ENCODE measurements at regions not wholly inside any gene's neighbourhood (a gene's known extent, or its start where the extent isn't known, plus 50 kb on each side); places are given as distances from the start of the nearest gene placed in this dataset.
A peak's percentile ranks its signal among the peaks of the same experiment; 100 is the strongest.
"Not testable (repeated sequence)": the region's sequence is repeated elsewhere in the genome, so short reads cannot be mapped to it uniquely, and the experiment has no call there.

DNA sequence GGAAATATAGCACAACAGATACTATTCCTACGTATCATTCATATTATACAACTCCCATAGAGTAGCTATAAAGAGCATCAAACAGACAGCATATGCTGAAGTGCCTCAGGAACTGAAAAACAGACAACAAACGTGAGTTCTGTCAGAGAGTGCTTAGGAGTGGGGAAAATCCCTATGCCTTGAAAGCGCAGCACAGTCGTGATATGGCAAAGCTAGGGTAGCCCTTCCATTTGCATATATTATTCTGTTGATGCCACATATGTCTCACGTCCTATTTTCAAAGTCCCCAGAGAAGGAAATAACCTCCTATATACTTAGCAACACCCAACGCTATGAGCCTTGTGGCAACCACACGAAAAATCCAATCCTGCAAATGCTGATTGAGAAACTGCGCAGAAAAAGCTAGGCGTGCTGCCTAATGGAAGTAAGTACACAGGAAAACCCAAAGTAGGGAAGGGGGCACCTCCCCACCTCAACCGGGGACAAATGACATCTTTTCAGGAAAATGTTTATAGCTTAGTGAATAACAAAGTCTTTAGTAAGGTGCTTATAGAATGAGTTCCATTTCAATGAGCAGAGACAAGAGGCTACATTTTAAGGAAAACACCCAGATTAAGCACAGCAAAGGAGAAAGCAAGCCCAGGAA, 105.1 kb downstream of the MED10 start:
- DNase-seq: no peak

DNA sequence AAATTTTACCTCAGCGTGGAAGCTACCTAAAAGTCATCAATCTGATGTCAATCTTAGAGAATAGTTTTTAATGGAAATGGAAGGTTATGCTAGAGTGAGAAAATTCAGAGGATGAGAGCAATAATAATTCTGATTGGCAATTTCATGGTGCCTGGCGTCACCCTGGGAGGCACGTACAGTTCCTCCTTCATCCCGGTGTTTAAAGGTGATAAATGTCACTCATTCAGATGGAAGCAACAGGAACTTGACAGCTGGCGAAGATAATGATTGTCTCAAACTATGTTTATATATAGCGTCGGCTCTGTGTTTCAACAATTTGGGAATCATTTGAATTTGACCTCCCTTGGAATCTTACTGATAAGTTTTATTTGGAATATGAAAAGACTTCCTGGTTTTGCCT, 108.4 kb downstream of the MED10 start:
- no peak for DNase-seq

DNA sequence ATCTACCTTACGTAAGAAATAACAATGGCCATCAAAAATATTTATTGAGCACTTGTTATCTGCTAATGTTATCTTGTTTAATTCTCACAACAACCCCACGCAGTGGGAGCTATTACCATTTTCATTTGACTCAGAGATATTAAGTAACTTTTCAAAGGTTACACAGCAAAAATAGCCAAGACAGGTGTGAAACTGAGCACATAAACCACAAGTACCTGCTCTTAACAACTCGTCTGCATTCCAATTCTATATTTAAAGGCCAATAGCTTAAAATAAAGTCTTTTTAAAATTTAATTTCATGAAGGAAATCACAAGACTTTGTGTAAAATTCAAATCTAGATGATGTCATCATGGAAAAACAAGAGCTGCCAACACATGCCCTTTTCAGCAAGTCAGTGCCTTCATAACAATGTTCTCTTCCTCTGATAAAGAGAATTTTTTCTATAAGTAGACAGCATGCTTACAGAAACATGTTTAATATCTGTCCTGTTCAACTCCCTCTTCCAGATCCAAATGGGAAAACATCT, 111.6 kb downstream of the MED10 start:
- no peak for DNase-seq

DNA sequence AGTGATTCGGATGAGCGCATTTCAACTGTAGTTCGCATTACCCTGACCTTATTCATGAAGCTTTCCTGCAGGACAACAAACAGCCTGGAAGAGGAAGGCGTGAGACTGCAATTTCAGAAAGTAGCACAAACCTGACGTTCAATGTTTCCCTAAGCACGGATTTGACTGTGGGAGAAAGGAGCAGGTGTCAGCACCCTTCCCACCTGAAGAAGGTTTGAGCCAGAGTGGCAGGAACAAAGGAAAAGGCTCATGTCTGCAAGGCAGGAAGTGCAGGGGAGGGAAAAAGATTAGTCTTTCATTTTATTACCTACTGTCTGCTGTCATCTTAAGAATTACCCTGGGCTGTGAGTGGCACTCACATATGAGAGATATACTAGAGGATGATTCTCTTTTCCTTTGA, 114.0 kb downstream of the MED10 start:
- DNase-seq: no peak

DNA sequence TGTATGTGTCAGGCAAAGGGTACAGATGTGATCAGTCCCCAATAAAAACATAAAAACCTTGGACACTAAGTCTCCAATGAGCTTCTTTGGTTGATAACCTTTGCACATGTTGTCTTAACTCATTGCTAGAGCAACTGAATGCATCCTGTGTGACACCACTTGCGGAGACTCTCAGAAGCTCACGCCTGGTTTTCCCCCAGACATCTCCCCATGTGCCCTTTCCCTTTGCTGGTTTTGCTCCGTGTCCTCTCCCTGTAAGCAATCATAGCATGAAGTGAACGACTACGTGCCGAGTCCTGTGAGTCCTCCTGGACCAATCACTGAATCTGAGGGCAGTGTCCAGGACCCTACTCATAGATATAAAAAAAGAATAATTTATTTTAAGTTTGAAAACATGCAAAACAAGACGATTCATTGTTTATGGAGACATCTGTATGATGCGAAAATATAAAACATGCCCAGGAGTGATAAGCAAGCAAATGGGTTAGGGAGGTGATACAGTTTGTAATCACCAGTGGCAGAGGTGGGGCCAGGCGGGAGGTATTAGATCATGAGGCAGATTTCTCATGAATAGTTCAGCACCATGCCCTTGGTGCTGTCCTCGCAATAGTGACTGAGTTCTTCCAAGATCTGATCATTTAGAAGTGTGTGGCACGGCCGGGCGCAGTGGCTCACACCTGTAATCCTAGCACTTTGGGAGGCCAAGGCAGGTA, 115.5 kb downstream of the MED10 start:
- DNase-seq: no peak

DNA sequence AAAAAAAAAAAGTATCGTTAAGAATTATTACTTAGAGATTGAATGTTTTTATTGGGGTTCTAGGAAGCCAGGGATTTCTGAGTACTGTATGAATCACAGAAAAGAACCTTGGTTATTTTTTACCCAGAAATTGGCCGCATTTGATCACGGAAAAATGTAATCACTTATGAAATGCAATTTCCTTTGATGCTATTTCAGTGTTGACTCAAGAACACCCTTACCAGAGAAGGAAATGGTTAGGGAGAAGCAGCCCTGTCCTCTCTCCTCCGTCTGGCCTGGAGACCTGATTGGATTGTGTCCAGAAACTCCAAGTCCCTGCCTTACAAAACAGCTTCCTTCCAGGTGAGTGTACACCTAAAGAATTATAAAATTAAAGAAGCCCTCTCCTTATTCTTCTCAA, 116.7 kb downstream of the MED10 start:
- DNase-seq: peak; percentile 7

DNA sequence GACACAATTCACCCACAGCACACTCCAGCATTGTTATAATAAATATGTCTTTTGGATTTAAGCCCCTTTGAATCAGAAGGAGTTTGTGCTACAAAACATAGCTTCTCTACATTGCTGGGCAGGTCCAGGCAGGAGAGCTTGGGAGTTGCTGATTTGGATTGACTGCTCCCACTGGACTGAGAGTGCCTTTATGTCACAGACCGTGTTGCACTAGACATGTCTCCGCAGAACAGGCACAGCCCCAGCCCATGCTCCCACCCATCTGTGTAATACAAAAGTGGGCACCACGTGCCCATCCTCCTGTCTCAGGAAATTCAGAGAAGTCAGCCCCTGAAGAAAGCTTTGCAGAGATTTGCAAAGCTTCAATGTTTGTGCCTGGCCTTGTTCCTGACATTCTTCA, 117.1 kb downstream of the MED10 start:
- DNase-seq: no peak

DNA sequence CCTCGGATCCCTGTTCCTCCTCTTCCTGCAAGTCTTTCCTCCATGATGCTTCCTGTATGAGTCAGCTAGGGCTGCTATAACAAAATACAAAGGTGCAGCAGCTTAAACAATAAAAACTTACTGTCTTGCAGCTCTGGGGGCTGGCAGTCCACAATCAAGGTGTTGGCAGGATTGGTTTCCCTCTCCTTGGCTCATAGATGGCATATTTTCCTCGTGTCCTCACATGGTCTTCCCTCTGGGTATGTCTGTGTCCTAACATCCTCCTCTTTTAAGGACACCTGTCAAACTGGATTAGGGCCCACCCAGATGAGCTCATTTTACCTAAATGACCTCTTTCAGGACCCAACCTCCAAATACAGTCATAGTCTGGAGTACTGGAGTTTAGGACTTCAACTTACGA, 117.5 kb downstream of the MED10 start:
- no peak for DNase-seq

DNA sequence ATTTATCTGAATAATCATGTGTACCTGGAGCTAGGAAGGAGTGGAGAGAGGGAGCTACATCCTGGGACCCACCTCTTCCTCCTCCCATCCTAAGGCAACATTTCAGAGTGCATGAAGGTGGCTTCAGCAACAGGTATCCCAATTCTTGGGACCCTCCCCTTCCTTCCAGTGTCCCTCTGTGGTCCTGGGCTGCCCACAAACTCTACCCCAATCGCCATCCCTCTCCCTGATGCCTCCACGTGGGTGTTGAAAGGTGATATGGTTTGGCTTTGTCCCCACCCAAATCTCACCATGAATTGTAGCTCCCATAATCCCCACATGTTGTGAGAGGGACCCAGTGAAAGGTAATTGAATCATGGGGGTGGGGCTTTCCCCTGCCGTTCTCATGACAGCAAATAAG, 121.4 kb downstream of the MED10 start:
- DNase-seq: no peak

DNA sequence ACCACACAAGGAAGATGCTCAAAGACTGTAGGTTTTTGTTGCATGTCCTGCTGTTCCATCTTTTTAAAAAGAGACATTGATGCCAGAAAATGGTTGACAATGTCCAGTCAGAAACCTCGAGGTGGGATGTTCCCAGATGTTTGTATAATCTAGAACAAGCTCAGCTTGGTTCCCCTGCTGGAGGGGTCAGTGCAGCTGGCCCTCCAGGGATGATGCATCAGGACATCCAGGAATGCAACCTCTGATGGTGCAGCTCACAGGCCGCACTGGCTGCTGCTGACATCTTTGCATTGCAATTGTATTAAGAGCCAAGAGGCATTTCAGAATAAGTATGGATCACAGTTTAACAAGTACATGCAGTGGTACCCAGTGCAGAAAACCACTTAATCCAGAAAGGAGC, 122.4 kb downstream of the MED10 start:
- DNase-seq: no peak

DNA sequence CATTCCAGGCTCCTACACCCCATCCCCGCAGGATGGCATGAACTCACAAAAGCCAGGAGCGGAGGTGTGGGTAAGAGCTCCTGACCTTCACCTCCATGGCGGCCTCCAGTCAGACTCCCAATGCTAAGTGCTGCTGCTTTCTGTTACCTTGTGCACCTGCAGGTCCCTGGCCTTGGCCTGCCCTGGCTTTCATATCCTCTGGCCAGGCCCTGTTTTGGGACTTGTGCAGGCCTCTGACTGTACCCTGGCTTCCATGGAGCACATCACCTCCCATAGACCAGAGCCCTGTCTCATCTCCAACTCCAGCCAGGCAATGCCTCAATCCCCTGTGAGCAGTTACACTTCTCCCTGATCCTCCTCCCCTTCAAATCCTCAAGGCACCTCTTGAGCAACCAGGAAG, 124.5 kb downstream of the MED10 start:
- DNase-seq: no peak

DNA sequence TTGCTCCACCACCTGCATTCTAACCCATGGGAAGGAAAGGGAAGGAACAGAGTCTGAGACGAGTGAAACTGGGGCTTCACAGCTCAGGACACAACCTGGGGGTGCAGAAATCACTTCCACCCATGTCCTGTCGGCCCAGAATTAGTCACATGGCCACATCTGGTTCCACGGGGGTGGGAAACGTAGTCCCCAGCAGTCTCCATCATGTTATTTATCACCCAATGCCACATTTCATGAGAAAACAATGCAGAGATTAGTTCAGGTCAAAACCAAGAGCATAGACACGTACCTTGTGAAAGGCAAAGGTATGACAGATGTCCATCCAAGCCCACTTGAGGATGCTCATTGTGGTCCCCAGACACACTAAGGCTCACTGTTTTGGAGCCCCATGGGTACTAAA, 125.1 kb downstream of the MED10 start:
- no peak for DNase-seq

DNA sequence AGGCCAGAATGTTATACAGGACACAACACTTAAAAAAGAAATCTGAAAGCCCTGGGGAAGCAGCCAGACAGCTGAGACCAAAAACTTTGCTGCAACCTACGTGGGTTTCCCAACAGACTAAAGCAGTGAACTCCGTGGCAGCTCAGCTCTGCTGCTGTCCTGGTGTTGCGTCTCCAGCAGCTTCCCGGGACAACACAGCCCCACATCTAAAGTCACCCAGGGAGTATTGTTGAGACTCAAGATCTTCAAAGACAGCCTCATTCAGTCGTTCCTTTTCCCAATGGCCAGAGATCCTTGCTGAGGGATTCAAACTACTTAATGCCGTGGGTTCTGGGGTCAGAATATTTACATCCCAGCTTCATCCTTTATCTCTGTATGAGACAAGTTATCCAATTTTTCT, 125.8 kb downstream of the MED10 start:
- no peak for DNase-seq

DNA sequence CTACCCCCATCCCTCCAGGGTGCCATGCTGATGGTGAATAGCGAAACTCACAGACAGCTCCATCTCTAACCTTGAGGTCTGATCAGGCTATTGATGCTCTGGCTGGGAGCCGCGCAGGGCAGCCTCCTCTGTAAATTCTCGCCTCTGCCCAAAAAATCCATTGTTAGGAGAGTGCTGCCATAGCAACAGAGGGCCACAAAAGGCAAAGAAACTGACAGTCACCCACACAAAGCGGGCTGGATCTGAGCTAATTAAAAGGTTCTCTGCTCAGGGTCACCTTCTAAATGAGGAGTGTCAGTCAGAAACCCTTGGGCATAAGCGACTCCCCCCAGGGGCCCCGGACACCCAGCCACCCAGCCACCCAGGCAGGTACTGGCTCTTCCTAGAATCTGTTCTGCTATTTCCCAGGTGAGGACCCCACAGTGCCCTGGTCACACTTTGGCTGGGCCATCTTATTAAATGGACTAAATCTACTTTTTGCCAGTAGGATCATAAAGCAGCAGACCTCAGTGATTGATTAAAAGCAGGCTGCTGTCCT, 126.7 kb downstream of the MED10 start:
- DNase-seq: no peak

DNA sequence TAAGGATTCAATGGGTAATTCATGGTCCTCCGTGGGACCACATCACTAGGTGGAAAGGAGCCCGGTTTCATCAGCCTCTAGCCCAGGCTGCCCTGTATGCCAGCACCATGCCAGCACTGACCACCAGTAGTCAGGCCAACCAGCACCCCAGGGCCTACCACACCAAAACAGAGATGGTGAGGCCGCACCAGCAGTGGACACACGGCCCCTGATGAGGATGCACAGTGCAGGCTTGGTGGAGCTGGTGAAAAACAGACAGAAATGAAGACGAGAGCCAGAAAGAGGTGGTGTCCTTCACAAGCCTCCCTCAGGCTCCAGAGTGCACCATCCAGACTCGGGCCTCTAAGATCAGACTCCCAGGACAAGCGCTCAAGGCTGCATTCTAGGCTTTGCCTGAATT, 128.2 kb downstream of the MED10 start:
- DNase-seq: no peak

DNA sequence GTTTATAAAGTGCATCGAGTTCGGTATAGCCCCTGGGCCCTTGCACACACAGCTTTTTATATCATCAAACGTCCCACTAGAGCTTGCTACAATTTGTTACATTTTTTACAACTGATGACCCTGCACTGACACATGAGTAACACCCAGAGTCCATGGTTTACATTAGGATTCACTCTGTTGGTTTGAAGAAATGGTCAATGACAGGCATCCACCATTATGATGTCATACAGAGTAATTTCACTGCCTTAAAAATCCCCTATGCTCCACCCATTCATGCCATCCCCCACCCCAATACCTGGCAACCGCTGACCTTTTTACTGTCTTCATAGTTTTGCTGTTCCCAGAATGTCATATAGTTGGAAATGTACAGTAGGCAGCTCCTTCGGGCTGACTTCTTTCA, 130.2 kb downstream of the MED10 start:
- no peak for DNase-seq

DNA sequence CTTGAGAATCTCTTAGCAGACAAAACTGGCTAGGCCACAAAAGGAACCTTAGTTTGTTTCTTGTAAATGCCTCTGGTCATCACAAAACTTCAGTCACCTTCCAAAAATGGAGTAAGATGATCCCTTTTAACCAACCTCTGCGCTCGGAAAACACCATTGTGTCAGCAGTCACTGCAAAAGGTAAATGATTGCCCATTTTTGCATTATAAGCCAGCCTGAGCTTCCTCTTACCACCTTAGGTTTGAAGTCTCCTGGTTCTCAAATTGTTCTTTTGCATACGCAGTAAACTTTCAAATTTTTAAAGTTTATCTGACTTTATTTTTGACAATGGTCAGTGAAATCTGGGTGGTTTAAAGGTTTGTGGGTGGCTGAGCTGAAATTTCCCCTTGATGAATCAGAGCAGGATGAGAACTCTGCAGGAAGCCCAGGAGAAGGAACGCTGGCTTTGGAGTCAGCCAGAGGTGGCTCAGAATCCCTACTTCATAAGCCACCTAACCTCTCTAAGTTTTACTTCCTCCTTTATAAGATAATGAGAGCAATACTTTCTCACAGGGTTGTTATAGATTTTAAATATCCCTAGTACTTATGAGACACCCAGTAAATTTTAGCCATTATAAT, 131.4 kb downstream of the MED10 start:
- DNase-seq: no peak

DNA sequence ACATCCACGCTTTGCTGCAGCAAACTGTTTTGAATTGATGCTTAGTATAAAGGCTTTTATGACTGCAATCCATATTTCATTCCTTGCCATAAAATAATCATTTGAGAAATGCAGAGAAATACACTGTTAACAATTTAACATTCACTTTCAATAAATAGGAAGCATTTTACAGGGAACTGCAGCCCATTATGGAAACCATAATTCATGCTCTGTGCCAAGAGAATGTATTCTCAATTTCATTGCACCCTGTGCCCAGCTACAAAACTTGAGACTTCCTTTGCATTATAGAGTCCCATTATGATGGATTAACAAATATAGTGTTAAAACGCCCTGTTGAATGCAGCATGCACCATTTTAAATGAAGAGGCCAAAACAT, 134.0 kb downstream of the MED10 start:
- no peak for DNase-seq

DNA sequence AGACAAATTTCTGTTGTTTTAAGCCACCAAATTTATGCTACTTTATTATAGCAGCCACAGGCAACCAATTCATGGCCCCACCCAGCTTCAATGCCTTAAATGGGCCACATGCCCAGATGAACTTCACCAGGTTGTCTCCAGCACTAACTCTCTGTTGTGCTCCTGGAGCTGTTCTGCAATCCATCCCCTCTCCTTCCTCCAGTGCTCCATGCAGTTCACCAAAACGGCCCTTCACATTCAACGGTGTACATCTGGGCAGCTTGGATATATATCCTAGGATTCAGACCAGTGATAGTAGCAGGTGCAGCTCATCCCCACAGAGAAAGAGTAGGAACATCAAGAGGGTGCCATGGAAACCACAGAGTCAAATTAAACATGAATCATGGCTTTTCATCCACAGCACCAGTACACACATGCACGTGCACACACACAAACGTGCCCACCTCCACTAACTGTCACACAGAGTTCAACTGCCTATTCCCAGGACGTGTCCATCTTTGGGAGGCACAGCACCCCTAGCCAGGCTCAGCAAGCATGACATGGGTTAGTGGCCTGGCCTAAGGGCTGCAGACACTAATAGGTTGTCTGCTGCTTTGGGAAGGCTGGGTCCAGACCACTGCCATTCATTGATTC, 134.5 kb downstream of the MED10 start:
- DNase-seq: no peak

DNA sequence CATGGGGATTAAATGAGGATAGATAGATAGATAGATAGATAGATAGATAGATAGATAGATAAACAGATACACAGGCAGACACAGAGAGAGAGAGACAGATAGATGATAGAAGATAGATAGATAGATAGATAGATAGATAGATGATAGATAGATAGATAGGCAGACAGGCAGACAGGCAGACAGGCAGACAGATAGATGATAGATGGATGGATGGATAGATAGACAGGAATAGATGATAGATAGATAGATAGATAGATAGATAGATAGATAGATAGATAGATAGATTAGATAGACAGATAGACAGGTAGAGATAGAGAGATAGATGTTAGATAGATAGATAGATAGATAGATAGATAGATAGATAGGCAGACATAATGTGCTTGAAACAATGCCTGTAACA, 137.3 kb downstream of the MED10 start:
- not testable (repeated sequence) for DNase-seq

DNA sequence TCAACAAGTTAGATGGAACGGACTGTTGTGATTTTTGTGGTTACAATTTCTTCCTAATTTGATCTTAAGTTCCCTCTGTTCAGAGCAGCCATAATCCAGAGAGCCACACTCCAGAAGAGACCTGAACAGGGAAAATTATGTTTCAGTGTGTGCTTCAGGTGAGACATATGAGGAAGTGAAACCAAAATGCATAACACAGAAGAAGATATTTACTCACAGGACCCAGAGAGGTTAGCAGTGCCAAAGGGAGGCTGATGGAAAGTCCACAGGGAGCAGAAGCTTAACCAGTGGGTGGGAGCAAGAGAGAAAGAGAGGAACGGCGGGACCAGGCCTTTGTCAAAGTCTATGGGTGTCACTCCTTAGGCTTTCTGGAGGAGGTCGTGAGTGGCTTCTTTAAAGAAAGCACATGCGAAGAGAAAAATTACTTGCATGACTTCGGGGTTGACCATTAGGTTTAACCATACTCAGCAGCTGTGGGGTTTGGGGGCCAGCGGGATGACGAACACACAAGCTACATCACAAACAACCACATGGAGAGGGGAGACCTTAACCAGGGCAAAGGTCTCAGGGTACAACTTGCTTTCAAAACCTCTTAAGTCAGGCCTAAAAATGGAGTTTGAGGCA, 141.4 kb downstream of the MED10 start:
- DNase-seq: no peak

DNA sequence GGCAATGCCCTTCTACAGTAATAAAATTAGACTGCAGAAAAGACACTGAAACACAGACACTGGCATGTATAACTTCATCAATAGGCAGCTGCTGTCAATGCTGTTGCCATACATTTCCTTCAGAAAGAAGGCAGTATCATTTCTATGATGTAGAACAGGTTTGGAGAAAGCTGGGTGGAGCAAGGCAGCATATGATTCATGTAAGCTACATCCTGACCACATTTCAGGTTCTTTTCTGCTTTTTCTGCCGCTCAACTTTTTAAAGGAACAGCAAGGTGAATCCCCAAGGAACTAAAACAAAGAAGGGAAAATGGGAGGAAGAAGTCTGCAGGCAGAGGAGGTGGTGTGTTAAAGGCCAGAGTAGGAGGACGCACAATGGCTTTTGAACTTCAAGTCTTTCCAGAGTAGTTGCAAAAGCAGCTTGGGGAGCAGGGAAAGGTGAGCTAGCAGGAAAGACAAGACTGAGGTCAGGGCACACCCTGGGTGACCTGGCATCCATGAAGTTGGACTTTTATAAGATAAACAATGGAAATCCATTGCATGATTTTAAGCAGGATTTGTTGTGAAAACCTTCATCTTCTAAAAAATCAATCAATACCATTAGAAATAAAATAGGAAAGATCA, 142.1 kb downstream of the MED10 start:
- no peak for DNase-seq

DNA sequence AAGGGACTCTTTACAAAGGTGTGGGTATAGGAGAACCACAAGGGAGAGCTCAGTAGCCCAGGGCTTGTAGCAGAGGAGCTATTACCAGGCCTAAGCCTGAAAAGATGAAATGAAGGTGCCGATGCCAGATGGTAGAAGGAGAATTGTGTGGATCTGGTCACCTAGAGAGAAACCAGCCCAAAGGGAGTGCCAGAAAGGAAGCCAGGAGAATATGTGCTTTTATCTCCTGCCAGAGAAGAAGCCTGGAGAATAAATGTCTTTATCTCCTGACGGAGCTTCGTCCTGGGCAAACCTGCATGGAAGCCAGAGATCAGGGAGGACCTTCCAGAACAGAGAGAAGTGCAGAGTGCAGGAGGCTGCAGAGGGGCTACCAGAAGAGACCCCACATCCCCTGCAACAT, 142.6 kb downstream of the MED10 start:
- no peak for DNase-seq
